NOMO-1 (cell line): ENCODE measurements at regions not wholly inside any gene's neighbourhood (a gene's known extent, or its start where the extent isn't known, plus 50 kb on each side); places are given as distances from the start of the nearest gene placed in this dataset.

Experiments
- DNase-seq, 2 experiments: peaks; one replicate each; lab custom pipeline; 2025; ENCODE audit not compliant: unreplicated experiment in 2 of 2; lab: John Stamatoyannopoulos, UW

GRCh38 chr17:79478841-79479240, 132.0 kb downstream of the RBFOX3 start:
- DNase-seq: no peak

GRCh38 chr17:79478051-79478461, 132.8 kb downstream of the RBFOX3 start:
- DNase-seq: no peak

GRCh38 chr17:79476074-79476652, 134.7 kb downstream of the RBFOX3 start:
- DNase-seq: no peak

- DNase-seq: no peak
Observed at GRCh38 chr17:79473876-79474440, 136.9 kb downstream of the RBFOX3 start.

GRCh38 chr17:79473111-79473875, 137.6 kb downstream of the RBFOX3 start:
- DNase-seq: no peak

- DNase-seq: no peak
Observed at GRCh38 chr17:79470754-79471153, 140.1 kb downstream of the RBFOX3 start.

GRCh38 chr17:79469646-79470045, 141.2 kb downstream of the RBFOX3 start:
- DNase-seq: no peak

GRCh38 chr17:79468183-79468944, 142.5 kb downstream of the RBFOX3 start:
- DNase-seq: no peak

GRCh38 chr17:79466562-79467350, 144.1 kb downstream of the RBFOX3 start:
- no peak for DNase-seq

- DNase-seq: no peak
Observed at GRCh38 chr17:79465681-79466025, 145.2 kb downstream of the RBFOX3 start.

GRCh38 chr17:79465011-79465680, 145.7 kb downstream of the RBFOX3 start:
- no peak for DNase-seq

GRCh38 chr17:79464318-79465010, 146.4 kb downstream of the RBFOX3 start:
- DNase-seq: no peak

- DNase-seq: no peak
Observed at GRCh38 chr17:79463421-79464317, 147.2 kb downstream of the RBFOX3 start.

- no peak for DNase-seq
Observed at GRCh38 chr17:79461041-79461440, 149.8 kb downstream of the RBFOX3 start.

- no peak for DNase-seq
Observed at GRCh38 chr17:79459846-79460245, 151.0 kb downstream of the RBFOX3 start.

- DNase-seq: no peak
Observed at GRCh38 chr17:79459003-79459655, 151.7 kb downstream of the RBFOX3 start.

GRCh38 chr17:79458356-79458755, 152.5 kb downstream of the RBFOX3 start:
- no peak for DNase-seq

GRCh38 chr17:79457889-79458288, 153.0 kb downstream of the RBFOX3 start:
- DNase-seq: no peak
